G401 (cell line): ENCODE measurements at regions not wholly inside any gene's neighbourhood (a gene's known extent, or its start where the extent isn't known, plus 50 kb on each side); places are given as distances from the start of the nearest gene placed in this dataset.
"Not testable (repeated sequence)": the region's sequence is repeated elsewhere in the genome, so short reads cannot be mapped to it uniquely, and the experiment has no call there.

ENCODE experiments used
- DNase-seq: peaks from one replicate; pipeline ENCODE4 v3.0.0-alpha.2; 2015; ENCODE audit warnings: low spot score
- in situ Hi-C: cut with HindIII; loops from 2 replicates; pipeline ENCODE4 v1.10.0; 2016; ENCODE audit warnings: low sequenced_read_pairs, mixed read lengths

GRCh38 chr19:23984911-23985310, 70.2 kb downstream of the ZNF726 start:
- in situ Hi-C loops, DNase-seq: not testable (repeated sequence)

DNA sequence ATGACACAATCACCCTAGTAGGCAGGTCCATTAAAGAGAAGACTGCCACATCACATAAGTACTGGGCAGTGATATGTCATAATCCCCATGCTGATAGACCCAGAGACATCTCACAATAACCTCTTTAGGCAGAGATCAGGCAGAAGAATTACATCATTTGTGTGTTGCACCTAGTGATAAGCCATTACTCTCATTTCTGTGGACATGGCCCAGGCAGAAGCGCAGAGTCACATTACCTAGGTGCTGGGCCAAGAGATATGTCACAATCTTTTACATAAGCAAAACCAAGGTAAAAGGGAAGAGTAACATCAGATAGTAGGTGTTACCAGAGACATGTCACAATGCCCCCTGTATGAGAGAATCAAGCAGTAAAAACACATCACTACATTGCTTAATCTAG, 71.9 kb downstream of the ZNF726 start:
- in situ Hi-C loops: no loop called here
- DNase-seq: no peak

DNA sequence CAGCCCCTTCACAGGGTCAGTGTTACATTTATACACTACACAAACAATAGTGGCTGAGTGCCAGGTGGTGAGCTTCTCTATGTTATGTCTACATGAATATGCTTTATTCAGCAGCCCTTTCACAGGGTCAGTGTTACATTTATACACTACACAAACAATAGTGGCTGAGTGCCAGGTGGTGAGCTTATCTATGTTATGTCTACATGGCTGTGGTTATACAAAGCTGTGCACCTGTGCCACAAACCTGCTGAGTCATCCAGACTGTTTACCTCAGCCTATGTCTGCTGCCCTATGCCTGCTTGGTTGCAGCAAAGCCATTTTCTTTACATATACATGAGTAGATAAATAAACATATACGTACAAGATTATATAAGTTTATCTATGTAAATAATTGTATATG, 76.5 kb downstream of the ZNF726 start:
- in situ Hi-C loops: no loop called here
- no peak for DNase-seq

- in situ Hi-C loops: no loop called here
- DNase-seq: no peak
Measured at GRCh38 chr19:23992348-23992747, 77.7 kb downstream of the ZNF726 start.

- in situ Hi-C loops: no loop called here
- no peak for DNase-seq
Measured at GRCh38 chr19:23993440-23993839, 78.8 kb downstream of the ZNF726 start.

GRCh38 chr19:23996549-23996948, 81.9 kb downstream of the ZNF726 start:
- in situ Hi-C loops: no loop called here
- no peak for DNase-seq

GRCh38 chr19:23998568-23998967, 83.9 kb downstream of the ZNF726 start:
- DNase-seq: no peak
- in situ Hi-C loops: no loop called here

- in situ Hi-C loops: no loop called here
- peak; percentile 19 for DNase-seq
Measured at GRCh38 chr19:23999821-24000610, 85.3 kb downstream of the ZNF726 start.

GRCh38 chr19:24000656-24001055, 86.0 kb downstream of the ZNF726 start:
- in situ Hi-C loops: no loop called here
- DNase-seq: no peak

DNA sequence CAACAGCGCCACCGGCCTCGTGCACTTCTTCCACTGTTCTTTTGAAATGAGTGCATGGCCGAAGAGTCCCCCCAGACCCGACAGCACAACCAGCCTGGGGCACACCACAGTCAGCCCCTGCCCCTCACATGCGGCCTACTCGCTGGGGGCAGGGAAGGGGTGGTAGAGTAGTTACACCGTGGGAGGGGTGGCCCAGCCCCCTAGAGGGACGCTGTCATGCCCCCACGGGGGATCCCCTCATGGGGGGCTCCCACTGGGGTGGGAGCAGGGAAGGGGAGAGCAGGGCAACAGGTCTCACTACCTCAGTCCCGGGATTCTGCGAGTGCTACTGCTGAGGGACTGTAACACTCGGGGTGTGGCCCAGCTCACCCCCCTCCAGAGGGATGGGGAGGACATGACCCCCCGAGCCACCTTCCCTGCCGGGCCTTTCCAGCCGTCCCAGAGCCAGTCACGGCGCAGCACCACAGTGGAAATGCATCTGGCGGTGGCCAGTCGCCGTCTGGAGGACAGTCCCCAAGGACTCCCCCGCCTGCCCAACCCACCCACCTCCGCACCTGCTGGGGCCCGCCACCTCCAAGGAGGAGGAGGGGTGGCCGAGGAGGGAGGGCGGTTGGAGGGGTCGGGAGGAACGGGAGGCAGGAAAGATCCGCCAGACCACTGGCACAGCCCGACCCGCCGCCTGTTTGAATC, 84.6 kb upstream of the ZNF254 start:
- in situ Hi-C loops: no loop called here
- no peak for DNase-seq

- DNase-seq: no peak
- in situ Hi-C loops: no loop called here
Measured at GRCh38 chr19:24003537-24003936, 83.5 kb upstream of the ZNF254 start.

DNA sequence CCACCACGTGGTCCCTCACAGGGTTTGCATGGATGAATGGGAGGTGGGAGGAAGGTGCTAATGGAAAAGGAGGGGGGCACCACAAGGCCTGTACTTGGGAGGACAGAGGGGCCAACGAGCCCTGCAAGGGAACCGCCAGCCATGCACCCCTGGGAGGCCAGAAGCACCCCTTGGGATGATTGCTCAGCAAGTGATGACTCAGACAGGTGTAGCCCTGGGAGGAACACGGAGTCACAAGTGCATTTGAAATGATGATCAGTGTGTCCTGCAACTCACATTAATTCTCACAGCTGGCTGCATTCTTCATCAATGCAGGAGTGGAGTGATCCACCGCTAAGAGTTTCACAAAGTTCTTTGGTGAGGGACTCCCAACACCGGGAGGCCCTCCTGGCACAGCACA, 82.8 kb upstream of the ZNF254 start:
- in situ Hi-C loops: no loop called here
- no peak for DNase-seq

DNA sequence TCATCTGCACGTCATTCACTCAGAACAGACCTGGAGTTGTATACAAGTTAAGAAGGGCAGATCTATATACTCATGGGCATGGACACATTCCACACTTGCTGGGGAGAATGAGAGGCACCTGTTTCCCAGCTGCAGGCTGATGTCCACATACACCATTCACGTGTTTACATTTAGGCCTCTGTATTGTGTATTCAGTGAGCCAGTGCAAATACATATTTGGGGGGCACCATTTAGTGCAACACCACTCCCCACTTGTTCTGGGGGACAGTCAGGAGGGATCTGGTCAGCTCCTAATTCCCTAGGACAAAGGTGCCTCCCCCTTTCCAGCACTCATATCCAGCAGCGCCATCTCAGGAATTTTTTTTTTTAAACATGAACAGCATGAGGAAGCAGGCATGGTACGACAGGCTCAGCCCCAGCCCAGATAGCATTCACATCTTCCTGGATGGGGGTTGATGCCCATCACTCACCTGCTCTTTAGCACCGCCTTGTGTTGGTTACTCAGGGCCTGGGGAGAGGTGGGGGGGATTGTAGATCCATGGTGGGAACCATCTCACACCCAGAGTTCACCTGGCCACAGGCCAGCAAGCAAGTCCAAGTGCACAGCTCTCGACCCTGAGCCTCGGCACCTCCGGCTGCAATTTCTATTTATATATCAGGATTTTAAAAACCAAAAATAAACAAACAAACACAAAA, 56.9 kb upstream of the ZNF254 start:
- DNase-seq: no peak
- in situ Hi-C loops: no loop called here

- in situ Hi-C loops: no loop called here
- DNase-seq: no peak
Measured at GRCh38 chr19:24032651-24033050, 54.3 kb upstream of the ZNF254 start.

GRCh38 chr19:24033301-24033962, 53.6 kb upstream of the ZNF254 start:
- DNase-seq: peak; percentile 97
- in situ Hi-C loops: no loop called here

DNA sequence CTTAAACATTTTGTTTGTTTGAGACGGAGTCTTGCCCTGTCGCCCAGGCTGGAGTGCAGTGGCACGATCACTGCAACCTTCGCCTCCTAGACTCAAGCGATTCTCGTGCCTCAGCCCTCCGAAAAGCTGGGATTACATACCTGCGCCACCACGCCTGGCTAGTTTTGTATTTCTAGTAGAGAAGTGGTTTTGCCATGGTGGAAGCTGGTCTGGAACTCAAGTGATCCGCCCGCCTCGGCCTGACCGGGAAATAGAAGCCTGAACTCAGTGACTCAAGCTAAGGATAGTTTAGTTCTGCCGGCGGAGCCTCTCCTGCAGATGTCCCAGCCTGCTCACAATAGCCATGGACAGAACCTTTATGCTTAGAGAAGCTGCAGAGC, 53.0 kb upstream of the ZNF254 start:
- in situ Hi-C loops: no loop called here
- peak; percentile 67 for DNase-seq

DNA sequence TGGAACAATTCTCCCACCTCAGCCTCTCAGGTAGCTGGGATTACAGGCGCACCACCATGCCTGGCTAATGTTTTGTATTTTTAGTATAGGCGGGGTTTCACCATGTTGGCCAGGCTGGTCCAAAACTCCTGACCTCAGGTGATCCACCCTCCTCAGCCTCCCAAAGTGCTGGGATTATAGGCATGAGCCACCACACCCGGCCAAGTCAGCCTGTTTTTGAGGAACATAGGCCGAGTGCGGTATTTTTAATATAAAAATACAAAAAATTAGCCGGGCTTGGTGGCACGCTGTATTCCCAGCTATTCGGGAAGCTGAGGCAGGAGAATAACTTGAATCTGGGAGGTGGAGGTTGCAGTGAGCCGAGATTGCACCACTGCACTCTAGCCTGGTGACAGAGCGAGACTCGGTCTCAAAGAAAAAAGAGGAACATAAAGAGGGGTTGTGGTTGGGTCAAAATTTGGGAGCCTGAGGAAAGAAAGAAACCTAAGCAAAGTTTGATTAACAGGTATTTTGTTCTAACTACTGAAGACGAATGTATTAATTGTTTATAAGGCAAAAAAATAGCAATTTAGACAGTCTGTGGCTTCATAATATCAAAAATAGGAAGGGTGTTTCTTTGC, 51.6 kb upstream of the ZNF254 start:
- DNase-seq, in situ Hi-C loops: not testable (repeated sequence)
